Stimulated activated CD8-positive, alpha-beta memory T cell treated with anti-CD3 and anti-CD28 coated beads, Interleukin-7, amount 100 ng/mL, for 48 hours (primary cell): ENCODE measurements at regions not wholly inside any gene's neighbourhood (a gene's known extent, or its start where the extent isn't known, plus 50 kb on each side); places are given as distances from the start of the nearest gene placed in this dataset.

Experiments used
- DNase-seq, 2 donors: peaks; one replicate each; pipeline ENCODE4 v3.0.0-alpha.2; 2020; ENCODE audit warnings: low read depth in 1 of 2; ENCODE audit errors: extremely low read depth in 1 of 2

DNA sequence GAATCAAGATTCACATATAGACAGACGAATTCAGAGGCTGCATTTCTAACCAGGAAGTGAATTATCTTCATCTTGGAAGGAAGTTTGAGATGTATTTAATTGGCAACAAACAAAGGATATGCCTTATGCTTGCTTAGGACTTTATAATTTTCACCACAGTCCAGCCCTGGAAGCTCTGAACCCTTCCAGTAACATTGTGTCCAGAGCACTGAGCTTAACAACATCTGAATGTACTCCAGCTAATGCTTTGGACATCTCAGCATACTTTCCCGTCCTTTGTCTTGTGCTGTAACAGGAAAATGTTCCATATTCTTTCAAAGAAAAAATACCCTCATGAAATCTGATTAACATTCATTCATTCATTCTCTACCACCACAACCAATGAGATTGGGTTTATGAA is 136.3 kb upstream of the SPATS2L start:
- no peak for DNase-seq

DNA sequence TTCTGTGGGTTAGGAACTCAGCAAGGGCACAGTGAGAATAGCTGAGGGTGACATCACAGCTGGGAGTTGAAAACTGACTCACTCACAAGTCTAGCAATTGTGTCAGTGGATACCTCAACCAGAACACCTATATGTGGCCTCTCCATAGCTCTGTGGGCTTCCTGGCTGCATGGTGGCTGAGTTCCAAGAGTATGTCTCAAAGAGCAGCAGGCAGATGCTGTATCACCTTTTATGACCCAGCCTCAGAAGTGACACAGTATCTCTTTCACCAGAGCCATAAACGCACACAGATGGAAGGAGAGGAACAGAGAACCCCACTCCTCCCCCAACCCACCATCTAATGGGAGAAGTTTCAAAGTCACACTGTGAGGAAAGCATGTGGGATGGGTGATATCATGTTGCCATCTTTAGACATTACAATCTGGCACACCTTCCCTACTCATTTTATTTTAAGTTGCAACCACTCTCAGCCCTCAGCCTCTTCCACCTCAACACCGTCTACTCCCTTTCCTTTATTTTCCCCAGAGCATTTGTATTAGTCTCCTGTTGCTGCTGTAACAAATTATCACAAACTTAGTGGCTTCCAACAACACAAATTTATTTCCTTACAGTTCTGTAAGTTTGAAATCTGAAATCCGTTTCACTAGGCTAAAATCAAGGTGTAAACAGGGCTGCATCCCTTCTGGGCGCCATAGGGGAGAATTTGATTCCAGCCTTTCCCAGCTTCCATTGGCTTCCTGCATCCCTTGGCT is 134.6 kb upstream of the SPATS2L start:
- no peak for DNase-seq

DNA sequence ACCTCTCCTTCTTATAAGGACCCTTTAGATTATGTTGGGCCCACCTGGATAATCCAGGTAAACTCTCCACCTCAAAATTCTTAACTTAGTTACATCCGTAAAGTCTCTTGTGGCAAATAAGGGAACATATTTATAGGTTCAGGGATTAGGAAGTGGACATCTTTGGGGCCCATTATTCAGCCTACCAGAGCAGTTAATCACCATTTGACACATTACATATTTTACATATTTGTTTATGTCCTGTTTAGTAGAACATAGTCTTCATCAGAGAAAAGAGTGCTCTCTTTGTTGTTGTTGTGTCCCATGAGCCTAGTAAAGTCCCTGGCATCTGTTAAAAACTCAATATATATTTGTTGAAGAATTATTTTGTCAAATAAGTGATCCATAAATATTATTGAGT is 134.0 kb upstream of the SPATS2L start:
- DNase-seq = no peak

DNA sequence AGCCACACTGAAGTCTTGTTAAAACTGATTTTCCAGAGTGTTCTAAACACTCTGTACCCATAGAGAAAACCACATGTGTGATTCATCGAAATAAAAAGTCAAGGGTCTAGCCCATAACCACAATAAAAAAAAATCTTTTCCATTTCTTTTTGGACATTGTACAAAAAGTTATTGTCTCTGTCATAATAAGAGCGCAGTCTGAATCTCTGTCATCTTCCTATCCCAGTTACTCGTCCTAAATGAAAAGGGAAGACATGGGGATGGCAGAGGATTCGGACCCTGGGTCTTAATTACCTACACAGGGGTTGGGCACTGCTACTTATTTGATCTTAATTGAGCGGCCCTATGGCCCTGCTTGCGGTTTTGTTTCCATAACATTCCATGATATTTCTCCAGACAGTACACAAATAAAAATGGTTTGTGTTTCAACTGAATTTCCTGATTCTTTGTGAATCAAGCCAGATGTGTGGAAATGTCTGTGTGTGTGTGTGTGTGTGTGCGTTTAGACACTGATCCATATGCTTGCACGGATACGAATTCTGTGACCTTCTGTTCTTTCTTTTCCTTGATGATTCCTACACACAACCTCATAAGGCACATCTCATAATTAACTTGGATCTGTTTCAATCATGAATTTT is 133.4 kb upstream of the SPATS2L start:
- no peak for DNase-seq

DNA sequence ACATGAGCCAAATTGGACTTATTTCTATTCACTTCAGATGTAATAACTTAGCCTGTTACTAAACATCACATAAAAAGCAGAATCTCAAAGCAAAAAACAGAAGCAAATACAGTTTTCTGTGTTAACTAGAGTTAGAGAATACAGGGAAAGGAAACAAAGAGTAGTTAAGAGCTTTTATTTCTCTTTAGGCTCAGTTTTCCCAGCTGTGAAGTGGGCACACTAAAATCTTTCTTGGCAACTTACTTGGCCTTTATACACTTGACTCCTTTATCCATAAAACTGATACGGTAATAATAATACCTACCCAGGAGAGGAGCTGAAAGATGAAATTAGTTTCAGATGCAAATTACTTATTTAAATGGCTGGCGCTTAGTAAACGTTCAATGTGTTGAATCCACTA is 132.8 kb upstream of the SPATS2L start:
- no peak for DNase-seq

DNA sequence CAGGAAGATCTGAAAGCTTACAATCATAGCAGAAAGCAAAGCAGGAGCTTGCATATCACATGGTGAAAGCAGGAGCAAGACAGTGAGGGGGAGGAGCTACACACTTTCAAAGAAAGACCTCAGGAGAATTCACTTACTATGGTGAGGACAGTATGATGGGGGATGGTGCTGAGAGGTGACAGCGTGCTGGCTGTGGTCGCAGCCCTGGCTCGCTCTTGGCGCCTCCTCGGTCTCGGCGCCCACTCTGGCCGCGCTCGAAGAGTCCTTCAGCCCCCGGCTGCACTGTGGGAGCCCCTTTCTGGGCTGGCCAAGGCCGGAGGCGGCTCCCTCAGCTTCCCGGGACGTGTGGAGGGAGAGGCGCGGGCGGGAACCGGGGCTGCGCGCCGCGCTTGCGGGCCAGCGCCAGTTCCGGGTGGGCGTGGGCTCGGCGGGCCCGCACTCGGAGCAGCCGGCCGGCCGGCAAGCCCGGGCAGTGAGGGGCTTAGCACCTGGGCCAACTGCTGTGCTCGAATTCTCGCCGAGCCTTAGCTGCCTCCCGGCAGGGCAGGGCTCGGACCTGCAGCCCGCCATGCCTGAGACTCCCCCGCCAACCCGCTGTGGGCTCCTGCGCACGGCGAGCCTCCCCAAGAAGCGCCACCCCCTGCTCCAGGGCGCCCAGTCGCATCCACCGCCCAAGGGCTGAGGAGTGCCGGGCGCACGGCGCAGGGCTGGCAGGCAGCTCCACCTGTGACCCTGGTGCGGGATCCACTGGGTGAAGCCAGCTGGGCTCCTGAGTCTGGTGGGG is 131.9 kb upstream of the SPATS2L start:
- no peak for DNase-seq

DNA sequence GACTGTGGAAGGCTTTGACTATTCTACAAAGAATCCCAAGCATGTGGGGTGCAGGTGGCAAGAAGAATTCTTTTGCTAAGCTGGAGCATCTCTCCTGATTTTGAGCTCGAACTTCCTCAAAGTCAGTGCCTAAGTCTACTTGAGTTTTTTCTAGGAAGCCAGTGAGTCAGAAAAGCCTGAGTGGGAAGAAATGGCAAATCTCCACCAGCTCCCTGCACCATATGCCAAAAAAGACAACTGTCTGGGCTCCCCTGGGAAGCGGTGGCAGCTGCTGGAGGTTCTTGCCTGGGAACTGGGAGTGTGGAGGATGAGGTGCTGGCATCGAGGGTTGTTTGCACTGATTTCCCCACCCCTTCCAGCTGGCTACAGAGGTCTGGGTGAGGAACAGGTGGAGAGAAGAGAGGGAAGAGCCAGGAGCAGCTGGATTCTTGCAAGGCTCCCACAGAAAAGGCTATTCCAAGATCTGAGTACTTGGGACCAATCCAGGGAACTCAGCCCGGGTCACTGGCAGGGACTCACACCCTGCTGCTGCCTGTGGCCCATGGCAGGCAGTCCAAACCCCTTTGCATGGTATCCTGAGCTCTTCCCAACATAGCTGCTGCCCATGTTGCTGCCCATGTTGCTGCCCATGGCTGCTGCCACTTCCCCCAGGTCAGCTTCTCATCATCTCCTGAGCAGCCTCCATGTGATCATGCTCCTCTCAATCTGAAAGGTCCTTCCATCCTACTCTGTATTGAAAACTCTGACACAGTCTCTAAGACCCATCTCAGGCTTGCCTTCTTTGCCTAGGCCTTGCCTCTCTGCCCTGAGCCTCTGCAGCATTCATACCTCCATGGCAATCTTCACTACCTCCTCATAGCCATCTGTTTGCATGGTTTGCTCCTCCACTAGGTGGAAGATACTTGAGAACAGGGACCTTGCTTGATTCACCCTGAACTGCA is 128.3 kb upstream of the SPATS2L start:
- DNase-seq = no peak

DNA sequence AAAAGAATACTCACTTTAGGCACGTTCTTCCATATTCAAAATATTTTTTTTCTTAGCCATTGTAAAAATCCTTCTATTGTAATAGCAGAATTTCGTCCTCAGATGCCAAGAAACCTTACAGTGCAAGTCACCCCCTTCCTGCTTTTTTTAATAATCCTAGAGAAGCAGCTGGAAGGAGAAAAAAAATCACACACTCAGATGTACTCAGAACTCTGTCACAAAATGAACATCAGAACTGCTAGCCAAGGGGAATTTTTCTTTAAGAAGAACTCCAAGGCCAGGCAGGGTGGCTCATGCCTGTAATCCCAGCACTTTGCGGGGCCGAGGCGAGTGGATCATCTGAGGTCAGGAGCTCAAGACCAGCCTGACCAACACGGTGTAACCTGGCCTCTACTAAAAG is 127.3 kb upstream of the SPATS2L start:
- no peak for DNase-seq

DNA sequence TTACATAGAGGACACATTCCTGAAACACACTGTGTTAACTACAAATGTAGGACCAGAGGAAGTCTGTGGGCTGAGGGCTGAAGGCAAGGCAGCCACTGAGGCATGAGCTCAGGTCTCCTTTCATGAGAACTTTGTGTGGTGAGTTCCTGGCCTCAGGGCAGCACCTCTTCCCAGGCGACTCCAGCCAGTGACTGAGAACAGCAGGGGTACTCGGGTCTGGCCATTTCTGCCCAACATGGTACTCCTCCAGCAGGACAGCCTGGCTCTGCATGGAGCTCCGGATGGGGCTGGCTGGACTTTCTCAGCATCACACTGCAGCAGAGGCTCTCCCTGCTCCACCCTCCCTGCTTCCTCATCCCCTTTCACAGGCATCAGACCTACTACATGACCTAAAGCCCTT is 125.5 kb upstream of the SPATS2L start:
- DNase-seq = no peak

DNA sequence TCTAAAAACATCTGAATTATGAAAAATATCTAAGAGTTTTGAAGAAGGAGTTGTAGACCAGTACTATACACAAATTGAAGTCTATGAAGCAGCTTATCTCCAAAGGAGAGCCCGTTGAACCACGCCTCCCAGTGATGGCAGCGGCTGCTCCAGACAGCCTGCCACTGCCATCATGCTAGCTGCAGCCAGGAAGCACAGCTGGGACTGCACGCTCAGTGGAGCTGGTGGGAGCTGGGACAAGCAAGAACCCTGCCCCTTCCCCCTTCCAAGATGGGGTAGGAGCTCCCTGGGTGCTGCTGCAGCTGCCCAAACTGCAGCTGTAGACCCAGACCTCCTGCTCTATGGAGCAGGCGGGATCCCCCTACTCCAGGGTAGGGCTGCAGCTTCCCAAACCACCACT is 124.7 kb upstream of the SPATS2L start:
- DNase-seq = no peak

DNA sequence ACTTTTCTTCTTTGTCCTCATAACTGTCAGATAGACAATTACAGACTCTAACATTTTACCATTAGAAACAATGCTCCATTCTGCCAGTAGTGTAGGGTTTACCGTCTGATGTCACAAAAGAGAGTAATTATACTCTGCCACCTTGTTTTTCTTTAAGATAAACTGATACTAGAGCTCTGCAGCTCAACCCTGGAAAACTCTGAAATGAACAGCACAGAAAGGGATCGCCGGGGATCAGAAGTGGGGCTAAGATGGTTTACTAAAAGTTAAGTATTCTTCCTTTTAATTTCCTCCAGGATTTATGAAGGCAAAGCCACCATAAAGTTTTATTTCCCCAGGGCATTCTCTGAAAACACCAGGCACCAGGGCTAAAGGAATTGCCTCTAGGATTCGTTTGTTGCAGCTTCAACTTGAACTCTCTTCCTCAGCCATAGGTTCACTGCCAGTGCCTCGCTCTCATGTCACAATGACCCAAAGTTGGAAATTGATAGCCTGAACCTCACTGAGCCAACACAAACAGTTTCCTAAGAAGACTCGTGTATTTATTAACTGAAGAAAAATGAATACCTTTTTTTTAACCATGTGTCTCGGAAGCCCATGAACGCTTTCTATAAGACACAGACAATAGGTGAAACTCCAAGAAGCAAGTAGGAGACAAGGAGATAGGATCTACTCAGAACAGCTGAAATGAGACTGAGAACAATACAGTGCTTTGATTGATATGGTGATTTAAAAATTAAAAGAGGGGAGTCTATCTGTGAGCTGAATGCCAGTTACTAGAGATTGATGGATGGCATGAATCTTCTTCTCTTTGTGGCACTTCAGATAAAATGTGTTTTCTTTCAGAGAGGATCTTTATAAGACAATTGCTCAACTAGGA is 121.5 kb upstream of the SPATS2L start:
- DNase-seq = no peak

DNA sequence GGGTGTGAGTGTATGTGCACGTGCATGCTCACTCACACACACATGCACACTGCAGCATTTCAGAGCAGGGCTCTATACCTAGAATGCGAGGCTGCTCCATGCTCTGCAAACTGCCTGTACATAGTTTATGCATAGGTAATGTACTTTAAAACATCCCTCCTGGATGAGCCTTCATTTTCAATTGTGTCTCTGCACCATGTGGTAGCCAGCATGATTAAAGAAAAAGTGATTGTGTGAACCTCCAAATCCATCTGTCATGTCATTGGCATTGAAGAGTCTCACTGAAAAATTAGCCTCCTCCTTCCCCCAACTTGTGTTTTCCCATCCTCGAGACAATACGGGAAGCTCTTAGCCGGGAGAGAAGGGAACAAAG is 120.9 kb upstream of the SPATS2L start:
- no peak for DNase-seq

DNA sequence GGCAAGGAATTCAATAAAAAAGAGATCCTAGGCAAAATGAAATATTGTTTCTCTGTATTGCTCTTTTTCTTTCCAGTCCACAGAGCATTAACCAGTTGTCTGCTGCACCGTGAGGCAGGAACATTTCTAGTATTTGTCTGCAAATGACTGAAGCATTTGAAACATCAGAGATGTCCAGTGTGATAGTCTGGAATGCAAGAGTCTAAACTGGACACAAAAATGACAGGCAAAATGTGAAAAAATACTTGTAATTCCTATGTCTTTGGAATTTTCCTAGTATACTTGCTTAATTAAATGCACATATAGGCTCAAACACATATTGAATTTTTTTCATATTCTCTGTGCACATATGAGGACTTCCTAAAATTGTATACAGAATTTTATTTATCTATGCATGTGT is 120.5 kb upstream of the SPATS2L start:
- DNase-seq = no peak

DNA sequence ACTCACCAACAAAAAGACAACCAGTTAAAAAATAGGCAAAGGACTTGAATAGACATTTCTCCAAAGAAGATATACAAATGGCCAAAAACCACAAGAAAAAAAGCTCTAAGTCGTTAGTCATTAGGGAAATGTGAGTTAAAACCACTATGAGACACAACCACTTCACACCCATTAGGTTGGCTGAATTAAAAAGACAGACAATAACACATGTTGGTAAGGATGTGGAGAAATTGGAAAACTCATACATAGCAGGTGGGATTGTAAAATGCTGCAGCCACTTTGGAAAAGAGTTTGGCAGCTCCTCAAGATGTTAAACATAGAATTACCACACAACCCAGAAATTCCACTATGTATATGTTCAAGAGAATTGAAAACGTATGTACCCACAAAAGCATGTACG is 117.6 kb upstream of the SPATS2L start:
- no peak for DNase-seq

DNA sequence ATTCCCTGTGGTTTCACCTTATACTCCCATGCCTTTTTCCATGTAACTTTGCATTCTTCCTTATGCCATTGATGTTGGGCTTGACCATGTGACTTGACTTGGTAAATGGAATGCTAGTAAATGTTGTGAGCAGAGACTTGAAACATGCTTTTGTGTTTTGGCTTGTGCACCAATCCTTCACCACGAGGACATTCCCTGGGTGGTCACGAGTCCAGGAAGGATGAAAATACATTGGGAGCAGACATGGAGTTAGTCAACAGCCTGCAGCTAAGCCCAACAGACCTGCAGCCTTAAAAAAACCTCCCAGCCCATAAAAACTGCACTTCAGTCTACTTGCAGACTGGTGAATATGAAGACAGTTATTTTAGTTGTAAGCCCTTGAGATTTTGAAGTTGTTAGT is 116.5 kb upstream of the SPATS2L start:
- no peak for DNase-seq

DNA sequence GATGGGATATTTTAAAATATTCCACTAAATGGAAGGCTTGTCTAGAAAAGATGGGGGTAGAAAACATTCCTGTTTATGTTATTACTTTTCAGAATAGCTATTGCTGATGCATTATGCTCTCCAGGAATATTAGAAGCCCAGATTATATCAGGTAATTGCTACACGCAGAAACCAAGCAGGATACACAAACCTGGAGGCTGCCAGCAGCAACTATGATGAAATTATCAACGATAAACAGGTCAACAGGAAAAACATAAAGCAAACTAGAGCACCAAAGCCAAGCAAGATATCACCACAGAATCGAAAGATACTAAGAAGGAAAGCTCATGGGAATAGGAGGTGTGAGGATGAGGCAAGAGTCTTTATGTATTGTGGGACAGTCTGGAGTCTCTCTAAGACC is 113.2 kb upstream of the SPATS2L start:
- DNase-seq = no peak

DNA sequence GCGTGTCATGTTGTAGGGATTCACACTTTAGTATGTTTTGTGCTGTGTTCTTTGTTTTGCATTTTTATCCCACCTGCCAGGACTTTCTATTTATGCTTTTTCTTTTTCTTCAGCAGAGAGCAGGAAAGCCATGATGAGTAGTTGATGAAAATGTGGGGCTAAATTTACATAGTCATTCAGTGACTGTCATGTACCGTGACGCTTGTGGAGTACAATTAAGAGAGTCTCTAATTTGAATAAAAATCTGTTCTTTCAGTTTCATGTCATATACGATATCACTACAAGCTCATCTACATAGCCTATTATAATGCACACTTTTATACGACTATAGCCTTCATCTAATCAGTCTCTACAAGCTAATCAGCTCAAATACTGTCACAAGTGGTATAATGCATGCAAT is 112.7 kb upstream of the SPATS2L start:
- DNase-seq = no peak

DNA sequence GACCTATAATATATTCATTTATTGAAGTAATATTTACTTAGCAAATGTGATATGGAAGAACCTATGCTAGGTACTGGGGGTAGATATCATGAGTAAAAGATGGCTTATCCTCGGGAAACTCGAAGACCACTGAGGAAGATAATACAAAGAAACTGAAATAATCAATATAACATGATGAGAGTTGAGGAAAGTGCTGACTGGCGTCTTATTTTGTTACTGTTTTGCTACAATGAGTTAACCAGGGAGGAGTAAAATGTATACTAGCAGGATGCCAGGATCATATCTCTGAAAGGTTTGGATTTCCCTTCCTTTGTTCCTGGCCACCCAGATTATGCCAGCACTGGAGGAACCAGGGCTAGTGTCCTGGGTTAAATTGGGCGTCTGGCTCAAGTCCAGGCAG is 111.7 kb upstream of the SPATS2L start:
- DNase-seq = no peak

DNA sequence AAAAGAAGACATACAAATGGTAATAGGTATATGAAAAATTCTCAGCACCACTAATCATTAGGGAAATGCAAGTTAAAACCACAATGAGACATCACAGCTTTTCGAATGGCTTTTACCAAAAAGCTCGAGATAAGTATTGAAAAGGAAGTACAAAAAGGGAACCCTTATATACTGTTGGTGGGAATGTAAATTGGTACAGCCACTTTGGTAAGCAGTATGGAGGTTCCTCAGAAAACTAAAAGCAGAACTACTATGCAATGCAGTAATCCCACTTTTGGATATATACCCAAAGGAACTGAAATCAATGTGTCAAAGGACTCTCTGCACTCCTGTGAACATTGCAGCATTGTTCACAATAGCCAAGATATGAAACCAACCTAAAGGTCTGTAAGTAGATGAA is 107.5 kb upstream of the SPATS2L start:
- no peak for DNase-seq
